SU-DHL-6 (cell line): ENCODE measurements at regions not wholly inside any gene's neighbourhood (a gene's known extent, or its start where the extent isn't known, plus 50 kb on each side); places are given as distances from the start of the nearest gene placed in this dataset.

Source experiments
- EZH2phosphoT487 ChIP-seq: fragments of 200-600 bp; sonication (generic), shearing (Covaris generic); conservative IDR thresholded peaks from 2 replicates; pipeline ENCODE4 v1.6.1; 2018; ENCODE audit warnings: mild to moderate bottlenecking, antibody characterized with exemption, low read length, moderate library complexity, mixed read lengths
- TF ChIP-seq, protein P1 (sequence below): fragments of 200-600 bp; sonication (generic); IDR thresholded peaks from one replicate; pipeline ENCODE4 v1.5.1; 2017; ENCODE audit warnings: antibody characterized with exemption, mild to moderate bottlenecking, low read length, moderate library complexity; ENCODE audit not compliant: insufficient read depth, poor library complexity, severe bottlenecking

DNA sequence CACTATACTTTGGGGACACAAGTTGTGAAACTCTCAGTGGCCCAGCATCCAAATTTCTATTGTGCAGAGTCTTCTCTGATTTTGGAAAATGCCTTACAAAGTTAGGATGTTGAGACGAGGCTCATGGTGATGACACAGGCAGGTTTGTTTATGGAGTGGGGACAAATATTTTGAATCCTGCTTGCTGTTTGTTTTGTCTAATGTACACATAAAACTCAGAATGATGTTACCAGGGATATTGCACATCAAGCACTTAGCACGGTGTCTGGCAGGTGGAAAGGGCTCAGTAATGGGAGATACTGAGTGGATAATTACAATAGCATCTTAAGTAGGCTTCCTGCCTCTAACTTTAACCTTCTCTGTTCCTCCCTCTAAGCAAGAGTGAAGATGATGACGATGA is 628.9 kb upstream of the TBX3 start:
- TF ChIP-seq, protein P1, sequence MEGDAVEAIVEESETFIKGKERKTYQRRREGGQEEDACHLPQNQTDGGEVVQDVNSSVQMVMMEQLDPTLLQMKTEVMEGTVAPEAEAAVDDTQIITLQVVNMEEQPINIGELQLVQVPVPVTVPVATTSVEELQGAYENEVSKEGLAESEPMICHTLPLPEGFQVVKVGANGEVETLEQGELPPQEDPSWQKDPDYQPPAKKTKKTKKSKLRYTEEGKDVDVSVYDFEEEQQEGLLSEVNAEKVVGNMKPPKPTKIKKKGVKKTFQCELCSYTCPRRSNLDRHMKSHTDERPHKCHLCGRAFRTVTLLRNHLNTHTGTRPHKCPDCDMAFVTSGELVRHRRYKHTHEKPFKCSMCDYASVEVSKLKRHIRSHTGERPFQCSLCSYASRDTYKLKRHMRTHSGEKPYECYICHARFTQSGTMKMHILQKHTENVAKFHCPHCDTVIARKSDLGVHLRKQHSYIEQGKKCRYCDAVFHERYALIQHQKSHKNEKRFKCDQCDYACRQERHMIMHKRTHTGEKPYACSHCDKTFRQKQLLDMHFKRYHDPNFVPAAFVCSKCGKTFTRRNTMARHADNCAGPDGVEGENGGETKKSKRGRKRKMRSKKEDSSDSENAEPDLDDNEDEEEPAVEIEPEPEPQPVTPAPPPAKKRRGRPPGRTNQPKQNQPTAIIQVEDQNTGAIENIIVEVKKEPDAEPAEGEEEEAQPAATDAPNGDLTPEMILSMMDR = no peak
- no peak for TF ChIP-seq EZH2phosphoT487
